Glomerular visceral epithelial cell (primary cell): ENCODE measurements at regions not wholly inside any gene's neighbourhood (a gene's known extent, or its start where the extent isn't known, plus 50 kb on each side); places are given as distances from the start of the nearest gene placed in this dataset.
"Not testable (repeated sequence)": the region's sequence is repeated elsewhere in the genome, so short reads cannot be mapped to it uniquely, and the experiment has no call there.

Source experiments
- DNase-seq: peaks from one replicate; pipeline ENCODE4 v3.0.0-alpha.2; 2016; ENCODE audit errors: extremely low spot score

GRCh38 chr11:24163146-24163545 lies 333.7 kb upstream of the LUZP2 start:
- no peak for DNase-seq

GRCh38 chr11:24163841-24164240 lies 333.0 kb upstream of the LUZP2 start:
- DNase-seq = no peak

- no peak for DNase-seq
Measured at GRCh38 chr11:24171869-24172268, 325.0 kb upstream of the LUZP2 start.

GRCh38 chr11:24181395-24182047 lies 315.3 kb upstream of the LUZP2 start:
- no peak for DNase-seq

- DNase-seq = not testable (repeated sequence)
Measured at GRCh38 chr11:24185535-24185934, 311.3 kb upstream of the LUZP2 start.

- no peak for DNase-seq
Measured at GRCh38 chr11:24196733-24197132, 300.1 kb upstream of the LUZP2 start.

- DNase-seq = no peak
Measured at GRCh38 chr11:24198481-24198880, 298.4 kb upstream of the LUZP2 start.

GRCh38 chr11:24199461-24199860 lies 297.4 kb upstream of the LUZP2 start:
- DNase-seq = no peak

GRCh38 chr11:24206030-24206429 lies 290.8 kb upstream of the LUZP2 start:
- DNase-seq = no peak

GRCh38 chr11:24206511-24206910 lies 290.3 kb upstream of the LUZP2 start:
- DNase-seq = no peak

GRCh38 chr11:24216488-24216887 lies 280.4 kb upstream of the LUZP2 start:
- DNase-seq = no peak

GRCh38 chr11:24217319-24217718 lies 279.5 kb upstream of the LUZP2 start:
- not testable (repeated sequence) for DNase-seq

GRCh38 chr11:24225501-24225900 lies 271.4 kb upstream of the LUZP2 start:
- no peak for DNase-seq

GRCh38 chr11:24226606-24227005 lies 270.2 kb upstream of the LUZP2 start:
- DNase-seq = no peak

- no peak for DNase-seq
Measured at GRCh38 chr11:24233041-24233440, 263.8 kb upstream of the LUZP2 start.

GRCh38 chr11:24234822-24235508 lies 261.9 kb upstream of the LUZP2 start:
- peak; percentile 74 for DNase-seq

GRCh38 chr11:24238771-24239645 lies 257.8 kb upstream of the LUZP2 start:
- peak; percentile 66 for DNase-seq

GRCh38 chr11:24239930-24240329 lies 256.9 kb upstream of the LUZP2 start:
- DNase-seq = no peak

- DNase-seq = no peak
Measured at GRCh38 chr11:24240496-24241175, 256.2 kb upstream of the LUZP2 start.

- DNase-seq = no peak
Measured at GRCh38 chr11:24246715-24247114, 250.1 kb upstream of the LUZP2 start.

- DNase-seq = no peak
Measured at GRCh38 chr11:24247846-24248245, 249.0 kb upstream of the LUZP2 start.

- DNase-seq = no peak
Measured at GRCh38 chr11:24249921-24250320, 246.9 kb upstream of the LUZP2 start.
